ENCODE measurements at regions not wholly inside any gene's neighbourhood (a gene's known extent, or its start where the extent isn't known, plus 50 kb on each side); places are given as distances from the start of the nearest gene placed in this dataset.

DNA sequence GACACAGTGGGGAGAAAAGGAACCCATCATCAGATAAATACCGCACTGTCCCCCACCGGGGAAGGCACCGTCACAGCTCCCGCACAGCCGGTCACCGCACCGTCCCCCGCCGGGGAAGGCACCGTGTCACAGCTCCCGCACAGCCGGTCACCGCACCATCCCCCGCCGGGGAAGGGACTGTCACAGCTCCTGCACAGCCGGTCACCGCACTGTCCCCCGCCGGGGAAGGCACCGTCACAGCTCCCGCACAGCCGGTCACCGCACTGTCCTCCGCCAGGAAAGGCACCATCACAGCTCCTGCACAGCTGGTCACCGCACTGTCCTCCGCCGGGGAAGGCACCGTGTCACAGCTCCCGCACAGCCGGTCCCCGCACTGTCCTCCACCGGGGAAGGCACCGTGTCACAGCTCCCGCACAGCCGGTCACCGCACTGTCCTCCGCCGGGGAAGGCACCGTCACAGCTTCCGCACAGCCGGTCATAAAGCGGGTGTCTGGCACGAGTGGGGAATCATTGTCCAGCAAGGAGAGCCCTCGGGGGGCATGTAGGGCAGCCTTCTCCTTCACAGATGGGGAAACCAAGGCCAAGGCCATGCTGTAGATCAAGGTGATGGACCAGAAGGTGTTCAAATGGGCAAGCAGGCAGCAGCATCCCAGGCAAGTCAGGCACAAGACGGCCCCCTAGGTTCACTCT, 280.1 kb downstream of the NPHP4 start:
- DNase-seq, result no peak
- Histone ChIP-seq H3K27ac (no peak overlapping the region), H3K27me3 (no peaks in the 10 kb centered on the region), H3K36me3 (ENCODE audit: low read depth, missing control alignments) (no peaks in the 10 kb centered on the region), H3K4me3 (no peak overlapping the region), H3K9me3 (no peaks in the 10 kb centered on the region), H3K4me1 (no peaks in the 10 kb centered on the region)
- intact Hi-C loops (cut with DNase I; ENCODE audit: low total_unique reads), result no loop called here
- WGBS, 2 donors, result 94 to 96% methylated on average over 13 to 42 of the region's 45 CpGs
- TF ChIP-seq POLR2A (IDR thresholded peaks at IDR 0.05), result no peak
- TF ChIP-seq, protein P1, sequence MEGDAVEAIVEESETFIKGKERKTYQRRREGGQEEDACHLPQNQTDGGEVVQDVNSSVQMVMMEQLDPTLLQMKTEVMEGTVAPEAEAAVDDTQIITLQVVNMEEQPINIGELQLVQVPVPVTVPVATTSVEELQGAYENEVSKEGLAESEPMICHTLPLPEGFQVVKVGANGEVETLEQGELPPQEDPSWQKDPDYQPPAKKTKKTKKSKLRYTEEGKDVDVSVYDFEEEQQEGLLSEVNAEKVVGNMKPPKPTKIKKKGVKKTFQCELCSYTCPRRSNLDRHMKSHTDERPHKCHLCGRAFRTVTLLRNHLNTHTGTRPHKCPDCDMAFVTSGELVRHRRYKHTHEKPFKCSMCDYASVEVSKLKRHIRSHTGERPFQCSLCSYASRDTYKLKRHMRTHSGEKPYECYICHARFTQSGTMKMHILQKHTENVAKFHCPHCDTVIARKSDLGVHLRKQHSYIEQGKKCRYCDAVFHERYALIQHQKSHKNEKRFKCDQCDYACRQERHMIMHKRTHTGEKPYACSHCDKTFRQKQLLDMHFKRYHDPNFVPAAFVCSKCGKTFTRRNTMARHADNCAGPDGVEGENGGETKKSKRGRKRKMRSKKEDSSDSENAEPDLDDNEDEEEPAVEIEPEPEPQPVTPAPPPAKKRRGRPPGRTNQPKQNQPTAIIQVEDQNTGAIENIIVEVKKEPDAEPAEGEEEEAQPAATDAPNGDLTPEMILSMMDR (IDR thresholded peaks at IDR 0.05), result no peak

DNA sequence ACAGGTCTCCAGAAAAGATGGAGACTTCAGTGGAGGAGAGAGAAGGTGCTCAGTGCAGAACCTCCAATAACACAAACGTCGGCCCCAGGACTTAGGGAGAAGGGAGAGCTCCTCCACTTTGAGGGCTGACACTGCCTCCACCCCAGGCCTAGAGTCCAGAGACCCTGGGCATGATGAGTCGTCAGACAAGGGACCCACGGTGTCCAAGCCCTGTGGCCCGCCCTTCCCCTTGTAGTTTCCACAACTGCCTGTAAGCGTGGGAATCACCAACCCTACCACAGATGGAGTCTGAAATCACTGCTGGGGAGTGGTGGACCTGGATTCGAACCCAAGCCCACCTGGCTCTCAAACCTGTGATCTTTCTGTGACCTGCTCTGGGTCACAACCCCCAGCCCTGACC, 281.1 kb downstream of the NPHP4 start:
- no peaks in the 10 kb centered on the region for H3K9me3 ChIP-seq
- TF ChIP-seq, protein P1 (IDR thresholded peaks at IDR 0.05), result no peak
- TF ChIP-seq POLR2A (IDR thresholded peaks at IDR 0.05), result no peak
- no peaks in the 10 kb centered on the region for H3K4me1 ChIP-seq
- no peak overlapping the region for H3K4me3 ChIP-seq
- H3K36me3 ChIP-seq (ENCODE audit: low read depth, missing control alignments), result no peaks in the 10 kb centered on the region
- no peak overlapping the region for H3K27ac ChIP-seq
- no peaks in the 10 kb centered on the region for H3K27me3 ChIP-seq
- no peak for DNase-seq
- intact Hi-C loops (cut with DNase I; ENCODE audit: low total_unique reads), result no loop called here
- 79 to 94% methylated on average over 4 to 7 of the region's 7 CpGs for WGBS, 2 donors

DNA sequence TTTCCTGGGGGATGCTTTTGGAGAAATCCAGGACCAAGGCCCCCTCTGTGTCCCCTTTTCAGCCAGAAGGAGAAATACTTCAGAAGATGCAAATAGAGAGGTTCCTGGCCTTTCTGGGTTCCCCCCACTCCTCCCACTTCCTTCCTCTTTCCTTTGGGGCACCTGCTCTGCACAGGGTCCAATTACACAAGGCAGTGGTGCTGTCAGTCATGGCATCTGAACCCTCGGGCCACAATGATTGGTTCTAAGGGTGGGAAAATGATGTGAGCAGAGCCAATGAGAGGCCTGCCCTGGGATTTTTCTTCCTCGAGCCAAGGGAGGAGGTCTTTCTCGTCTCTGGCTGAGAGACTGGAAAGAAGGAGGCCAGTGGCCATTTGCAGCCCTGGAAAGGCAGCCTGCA, 282.2 kb downstream of the NPHP4 start:
- Histone ChIP-seq H3K27ac (no peak overlapping the region), H3K9me3 (no peaks in the 10 kb centered on the region), H3K27me3 (no peaks in the 10 kb centered on the region), H3K36me3 (ENCODE audit: low read depth, missing control alignments) (no peaks in the 10 kb centered on the region), H3K4me3 (no peak overlapping the region), H3K4me1 (peaks cover 4% of the 10 kb centered on the region)
- intact Hi-C loops (cut with DNase I; ENCODE audit: low total_unique reads), result no loop called here
- 67 to 93% methylated on average over 3 of the region's 3 CpGs for WGBS, 2 donors
- TF ChIP-seq, protein P1 (IDR thresholded peaks at IDR 0.05), result no peak
- no peak for TF ChIP-seq POLR2A (IDR thresholded peaks at IDR 0.05)
- no peak for DNase-seq

DNA sequence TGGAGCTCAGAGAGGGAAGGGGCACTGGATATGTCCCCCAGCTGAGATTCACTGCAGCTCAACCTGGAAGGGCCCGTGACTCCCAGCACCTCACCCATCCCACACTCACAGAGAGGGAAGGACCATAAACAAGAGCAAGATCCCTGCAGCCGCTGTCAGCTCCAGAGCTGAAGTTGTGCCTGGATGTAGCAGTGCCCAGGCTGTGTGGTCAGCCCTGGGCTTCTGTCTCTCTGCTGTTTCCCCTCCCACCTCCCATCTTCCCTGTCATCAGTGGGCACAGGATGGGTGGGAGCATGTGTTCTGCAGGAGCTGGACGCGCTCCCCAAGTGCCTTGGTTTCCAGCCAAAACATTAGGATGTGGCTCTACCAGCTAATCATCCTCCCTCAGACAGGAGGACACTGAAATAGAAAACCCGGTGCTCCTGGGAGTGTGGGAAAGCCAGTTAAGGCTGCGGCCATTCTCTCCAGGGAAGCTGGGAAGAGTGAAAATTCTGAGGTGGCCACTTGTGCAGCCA, 282.7 kb downstream of the NPHP4 start:
- intact Hi-C loops (cut with DNase I; ENCODE audit: low total_unique reads), result no loop called here
- no peak for DNase-seq
- 31 to 61% methylated on average over 4 to 6 of the region's 6 CpGs for WGBS, 2 donors

More for the DNA sequence above, 282.7 kb downstream of the NPHP4 start:
- H3K36me3 ChIP-seq (ENCODE audit: low read depth, missing control alignments), result no peaks in the 10 kb centered on the region
- no peak overlapping the region for H3K27ac ChIP-seq
- no peak for TF ChIP-seq POLR2A (IDR thresholded peaks at IDR 0.05)
- TF ChIP-seq, protein P1 (IDR thresholded peaks at IDR 0.05), result no peak
- no peak overlapping the region for H3K4me3 ChIP-seq
- peaks cover 8% of the 10 kb centered on the region for H3K4me1 ChIP-seq
- no peaks in the 10 kb centered on the region for H3K27me3 ChIP-seq
- H3K9me3 ChIP-seq, result no peaks in the 10 kb centered on the region
